OCI-LY7 (cell line): ENCODE measurements at regions not wholly inside any gene's neighbourhood (a gene's known extent, or its start where the extent isn't known, plus 50 kb on each side); places are given as distances from the start of the nearest gene placed in this dataset.

ENCODE experiments used
- CTCF ChIP-seq: fragments of 200-600 bp; sonication (generic); conservative IDR thresholded peaks from 2 replicates; pipeline ENCODE4 v1.5.1; 2014; ENCODE audit warnings: mild to moderate bottlenecking, antibody characterized with exemption, low read length, moderate library complexity, mixed read lengths
- EZH2phosphoT487 ChIP-seq: fragments of 200-600 bp; sonication (generic); IDR thresholded peaks from 2 replicates; pipeline ENCODE4 v1.6.1; 2018; ENCODE audit warnings: low read depth, borderline replicate concordance, mild to moderate bottlenecking, mixed run types, antibody characterized with exemption, low read length, moderate library complexity, mixed read lengths

- TF ChIP-seq CTCF: no peak
- no peak for TF ChIP-seq EZH2phosphoT487
Measured at GRCh38 chr3:191783024-191783423, 322.1 kb downstream of the PYDC2 start.
